GM23248 (cell line): ENCODE measurements at regions not wholly inside any gene's neighbourhood (a gene's known extent, or its start where the extent isn't known, plus 50 kb on each side); places are given as distances from the start of the nearest gene placed in this dataset.

Source experiments
- DNase-seq: peaks from one replicate; pipeline ENCODE4 v3.0.0-alpha.2; 2015
- H2AFZ ChIP-seq: fragments of 200-600 bp; sonication (generic); 2 replicates; pipeline ENCODE4 v1.6.1; 2016; ENCODE audit warnings: antibody characterized with exemption
- H3F3A ChIP-seq: fragments of 200-600 bp; sonication (generic); 2 replicates; pipeline ENCODE4 v1.6.1; 2016; ENCODE audit warnings: mild to moderate bottlenecking, antibody characterized with exemption, mixed run types; ENCODE audit not compliant: insufficient read depth
- H3K27ac ChIP-seq: fragments of 200-600 bp; sonication (generic); 2 replicates; pipeline ENCODE4 v1.5.1; 2016; ENCODE audit warnings: mild to moderate bottlenecking
- H3K27me3 ChIP-seq: fragments of 200-600 bp; sonication (generic); replicated peaks from 2 replicates; pipeline ENCODE4 v1.6.1; 2016; ENCODE audit warnings: mild to moderate bottlenecking; ENCODE audit not compliant: insufficient read depth
- H3K36me3 ChIP-seq: fragments of 200-600 bp; sonication (generic); 2 replicates; pipeline ENCODE4 v1.6.1; 2016; ENCODE audit warnings: low read depth, mild to moderate bottlenecking
- H3K4me1 ChIP-seq: fragments of 200-600 bp; sonication (generic); 2 replicates; pipeline ENCODE4 v1.6.1; 2016; ENCODE audit warnings: mild to moderate bottlenecking; ENCODE audit not compliant: insufficient read depth
- H3K4me2 ChIP-seq: fragments of 200-600 bp; sonication (generic); one replicate; pipeline ENCODE4 v1.6.1; 2016; ENCODE audit warnings: mild to moderate bottlenecking; ENCODE audit not compliant: unreplicated experiment
- H3K4me3 ChIP-seq: fragments of 200-600 bp; sonication (generic); 2 replicates; pipeline ENCODE4 v1.5.1; 2016; ENCODE audit warnings: mild to moderate bottlenecking
- H3K79me2 ChIP-seq: fragments of 200-600 bp; sonication (generic); 2 replicates; pipeline ENCODE4 v1.6.1; 2016; ENCODE audit warnings: mild to moderate bottlenecking; ENCODE audit not compliant: insufficient read depth
- H3K9ac ChIP-seq: fragments of 200-600 bp; sonication (generic); 2 replicates; pipeline ENCODE4 v1.6.1; 2016; ENCODE audit warnings: mild to moderate bottlenecking
- H3K9me2 ChIP-seq: fragments of 200-600 bp; sonication (generic); 2 replicates; pipeline ENCODE4 v1.6.1; 2016; ENCODE audit warnings: mixed run types, mild to moderate bottlenecking, moderate library complexity; ENCODE audit not compliant: insufficient read depth
- H3K9me3 ChIP-seq: fragments of 200-600 bp; sonication (generic); one replicate; pipeline ENCODE4 v1.6.1; 2017; ENCODE audit warnings: low read depth
- H4K20me1 ChIP-seq: fragments of 200-600 bp; sonication (generic); 2 replicates; pipeline ENCODE4 v1.6.0; 2016; ENCODE audit not compliant: insufficient read depth
- EZH2 ChIP-seq: fragments of 200-600 bp; sonication (generic); IDR thresholded peaks from 2 replicates; pipeline ENCODE4 v1.6.1; 2018; ENCODE audit warnings: antibody characterized with exemption, mild to moderate bottlenecking; ENCODE audit not compliant: insufficient read depth, poor library complexity, severe bottlenecking
- EZH2phosphoT487 ChIP-seq: fragments of 200-600 bp; sonication (generic); IDR thresholded peaks from 2 replicates; pipeline ENCODE4 v1.6.1; 2018; ENCODE audit warnings: antibody characterized with exemption, moderate library complexity, mild to moderate bottlenecking, low read depth; ENCODE audit not compliant: insufficient read depth
- WGBS, 2 experiments: methylation state at CpG; one replicate each; pipeline ENCODE4 v1.1.6; 2015 to 2017; ENCODE audit warnings: low lambda C conversion rate in 2 of 2, low coverage in 1 of 2; ENCODE audit errors: missing lambda C conversion rate in 2 of 2; 5-methylcytosine and 5-hydroxymethylcytosine counted together
- in situ Hi-C: fragments of 300-500 bp; cut with MboI; formaldehyde crosslinking; loops from 2 replicates; pipeline ENCODE4 v1.15.0; 2020

DNA sequence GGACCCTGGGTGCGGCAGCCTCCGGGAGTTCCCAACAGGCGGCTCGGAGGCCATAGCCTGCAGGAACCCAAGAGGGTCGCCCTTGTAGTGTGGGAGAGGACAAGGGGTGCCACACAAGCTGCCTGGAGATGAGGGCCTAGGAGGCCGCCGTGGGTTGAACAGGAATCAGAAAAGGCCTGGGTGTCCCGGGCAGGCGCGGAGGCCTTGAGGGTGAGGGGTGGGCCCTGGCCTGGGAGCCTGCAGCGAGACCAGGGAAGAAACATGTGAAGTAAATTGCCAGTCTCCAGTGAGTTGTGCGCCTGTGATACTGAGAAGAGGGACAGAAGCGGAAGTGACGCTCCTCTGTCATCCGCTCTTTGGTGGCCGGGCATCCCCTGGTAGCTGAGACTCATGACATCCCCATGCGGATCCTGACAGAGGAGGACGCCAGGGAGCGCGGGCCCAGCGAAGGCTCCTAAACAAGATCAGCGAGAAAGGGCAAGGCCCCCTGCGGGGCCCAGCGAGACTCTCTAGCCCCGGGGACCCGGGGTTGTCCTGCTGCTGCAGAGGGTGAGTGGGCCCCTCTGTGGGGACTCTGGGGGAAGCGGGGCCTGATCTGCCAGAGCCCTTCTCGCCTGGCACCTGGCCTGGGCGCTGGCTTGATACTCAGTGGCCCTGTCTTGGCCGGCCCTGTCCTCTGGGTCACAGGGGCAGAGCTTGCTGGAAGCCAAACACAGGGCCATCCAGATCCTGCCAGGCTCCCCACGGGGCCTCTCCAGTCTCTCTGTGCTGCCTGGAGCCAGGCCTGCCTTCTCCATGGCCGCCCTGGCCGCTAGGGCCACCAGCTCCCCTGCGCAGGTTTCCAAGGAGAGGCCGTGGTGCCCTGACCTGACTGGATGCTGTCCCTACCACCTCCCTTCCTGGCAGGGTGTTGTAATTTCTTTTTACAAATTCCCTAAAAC is 788.4 kb downstream of the TLE4 start:
- Histone ChIP-seq H3K27me3 (no peaks in the 10 kb centered on the region), H3K27ac (no peak overlapping the region), H3F3A (no peaks in the 10 kb centered on the region), H3K9me2 (no peaks in the 10 kb centered on the region), H3K4me1 (no peaks in the 10 kb centered on the region), H3K79me2 (no peaks in the 10 kb centered on the region), H3K9me3 (no peaks in the 10 kb centered on the region), H3K4me2 (no peak overlapping the region), H3K4me3 (no peak overlapping the region), H3K9ac (no peak overlapping the region), H3K36me3 (no peaks in the 10 kb centered on the region), H2AFZ (no peak overlapping the region), H4K20me1 (no peaks in the 10 kb centered on the region)
- in situ Hi-C loops, result no loop called here
- TF ChIP-seq EZH2, result no peak
- TF ChIP-seq EZH2phosphoT487, result no peak
- no peak for DNase-seq
- 70 to 77% methylated on average over 29 to 35 of the region's 35 CpGs for WGBS, 2 experiments

DNA sequence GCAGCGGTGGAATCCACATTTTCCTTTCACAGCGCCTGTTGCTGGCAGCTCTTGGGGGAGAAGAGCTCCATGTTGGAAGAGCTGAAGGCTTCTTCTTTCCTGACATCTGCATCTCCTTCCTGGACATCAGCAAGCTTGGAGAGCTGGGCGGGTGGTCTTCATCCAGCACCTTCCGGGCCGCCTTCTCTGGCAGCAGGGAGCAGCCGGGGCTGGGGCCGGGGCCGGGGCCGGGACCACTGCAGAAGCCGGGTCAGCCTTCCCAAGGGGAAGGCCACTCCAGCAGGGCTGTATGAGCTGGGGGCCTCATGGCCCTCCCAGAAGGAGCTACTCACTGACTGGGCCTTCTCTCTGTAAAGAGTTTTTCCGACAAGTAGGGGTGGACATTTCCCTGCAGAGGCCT is 787.5 kb downstream of the TLE4 start:
- H3K4me1 ChIP-seq, result no peaks in the 10 kb centered on the region
- H3K4me3 ChIP-seq, result no peak overlapping the region
- H3F3A ChIP-seq, result no peaks in the 10 kb centered on the region
- H3K27me3 ChIP-seq, result no peaks in the 10 kb centered on the region
- no peaks in the 10 kb centered on the region for H3K9me2 ChIP-seq
- no peaks in the 10 kb centered on the region for H3K9me3 ChIP-seq
- 65 to 86% methylated on average over 4 to 10 of the region's 11 CpGs for WGBS, 2 experiments
- no peaks in the 10 kb centered on the region for H3K79me2 ChIP-seq
- H3K9ac ChIP-seq, result no peak overlapping the region
- no peaks in the 10 kb centered on the region for H3K36me3 ChIP-seq
- DNase-seq, result no peak
- H3K4me2 ChIP-seq, result no peak overlapping the region
- in situ Hi-C loops, result no loop called here
- no peaks in the 10 kb centered on the region for H4K20me1 ChIP-seq
- no peak for TF ChIP-seq EZH2
- TF ChIP-seq EZH2phosphoT487, result no peak
- no peak overlapping the region for H2AFZ ChIP-seq
- no peak overlapping the region for H3K27ac ChIP-seq

DNA sequence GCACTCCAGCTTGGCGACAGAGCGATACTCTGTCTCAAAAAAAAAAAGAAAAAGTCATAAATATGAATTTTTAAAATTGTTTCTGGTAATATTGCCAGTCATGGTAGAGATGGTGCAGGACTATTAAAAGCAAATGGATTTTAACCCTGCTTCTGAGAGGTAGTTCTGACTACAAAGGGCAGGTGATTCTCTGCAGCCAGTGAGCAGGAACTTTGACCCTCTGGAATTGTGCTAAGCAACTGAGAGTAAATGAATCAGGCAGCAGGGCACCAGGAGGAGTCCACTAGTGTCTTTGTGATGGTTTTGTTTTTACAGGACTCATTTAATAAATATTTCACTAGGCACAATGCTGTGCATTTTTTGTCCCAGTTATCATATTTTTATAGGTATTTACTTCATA is 781.2 kb downstream of the TLE4 start:
- H3K4me1 ChIP-seq, result no peaks in the 10 kb centered on the region
- H2AFZ ChIP-seq, result no peak overlapping the region
- no peaks in the 10 kb centered on the region for H3K27me3 ChIP-seq
- in situ Hi-C loops, result no loop called here
- no peaks in the 10 kb centered on the region for H3K36me3 ChIP-seq
- DNase-seq, result no peak
- H3K27ac ChIP-seq, result no peak overlapping the region
- H3K9ac ChIP-seq, result no peak overlapping the region
- no peak overlapping the region for H3K4me3 ChIP-seq
- no peaks in the 10 kb centered on the region for H3F3A ChIP-seq
- WGBS, 2 experiments, result 33 to 50% methylated on average over 2 of the region's 2 CpGs
- no peak overlapping the region for H3K4me2 ChIP-seq
- no peaks in the 10 kb centered on the region for H3K9me2 ChIP-seq
- TF ChIP-seq EZH2phosphoT487 (no peak), EZH2 (no peak)
- no peaks in the 10 kb centered on the region for H4K20me1 ChIP-seq
- H3K9me3 ChIP-seq, result no peaks in the 10 kb centered on the region
- H3K79me2 ChIP-seq, result no peaks in the 10 kb centered on the region

DNA sequence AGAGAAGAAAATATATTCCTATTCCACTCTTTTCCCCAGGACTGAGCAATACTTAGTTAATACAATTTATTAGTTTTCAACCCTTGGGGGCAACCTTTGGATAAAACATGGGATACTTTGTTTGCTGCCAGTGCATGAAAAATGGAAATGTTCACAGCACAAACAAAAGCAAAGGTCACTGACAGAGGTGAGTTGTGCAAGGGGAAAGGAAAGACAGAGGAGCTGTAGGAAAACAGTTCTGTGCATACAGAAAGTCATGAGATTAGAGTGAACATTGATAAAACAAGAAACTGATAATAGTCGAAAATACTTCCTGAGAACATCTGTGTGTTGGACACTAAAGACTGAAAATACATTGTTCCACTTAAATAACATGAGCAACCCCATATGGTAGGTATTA is 779.8 kb downstream of the TLE4 start:
- H3K9me3 ChIP-seq, result no peaks in the 10 kb centered on the region
- TF ChIP-seq EZH2 (no peak), EZH2phosphoT487 (no peak)
- no peaks in the 10 kb centered on the region for H3K27me3 ChIP-seq
- DNase-seq, result no peak
- no peak overlapping the region for H3K9ac ChIP-seq
- no peak overlapping the region for H3K27ac ChIP-seq
- H3K4me2 ChIP-seq, result no peak overlapping the region
- no peaks in the 10 kb centered on the region for H4K20me1 ChIP-seq
- in situ Hi-C loops, result no loop called here
- H3K4me3 ChIP-seq, result no peak overlapping the region
- H2AFZ ChIP-seq, result no peak overlapping the region
- H3K4me1 ChIP-seq, result no peaks in the 10 kb centered on the region
- H3K9me2 ChIP-seq, result no peaks in the 10 kb centered on the region
- H3F3A ChIP-seq, result no peaks in the 10 kb centered on the region
- H3K36me3 ChIP-seq, result no peaks in the 10 kb centered on the region
- H3K79me2 ChIP-seq, result no peaks in the 10 kb centered on the region
- WGBS, 2 experiments, result 0 to 7% methylated on average over 1 of the region's 1 CpG

DNA sequence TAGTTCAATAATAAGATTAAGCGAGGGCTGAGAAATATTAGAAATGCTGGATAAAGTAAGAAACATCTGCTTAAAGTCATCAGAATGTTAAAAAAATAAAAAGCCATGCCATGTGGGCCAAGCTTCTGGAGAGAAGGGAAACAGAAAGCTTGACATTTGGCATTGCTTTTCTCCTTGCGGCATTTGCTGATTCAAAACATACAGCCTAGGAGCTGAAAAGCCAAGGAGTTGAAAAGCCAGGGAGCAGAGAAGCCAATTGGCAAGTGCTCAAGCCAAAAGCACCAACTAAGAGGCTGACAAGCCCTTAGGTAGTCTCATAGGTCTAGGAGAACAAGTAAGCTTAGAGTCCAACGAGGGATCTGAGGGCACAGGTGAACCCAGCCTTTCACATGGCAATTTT is 754.3 kb downstream of the TLE4 start:
- Histone ChIP-seq H3K4me2 (no peak overlapping the region), H3K36me3 (no peaks in the 10 kb centered on the region), H3F3A (no peaks in the 10 kb centered on the region), H3K27ac (no peak overlapping the region), H4K20me1 (no peaks in the 10 kb centered on the region), H3K27me3 (no peaks in the 10 kb centered on the region), H3K4me1 (no peaks in the 10 kb centered on the region), H3K9ac (no peak overlapping the region), H2AFZ (no peak overlapping the region), H3K4me3 (no peak overlapping the region), H3K9me2 (no peaks in the 10 kb centered on the region), H3K79me2 (no peaks in the 10 kb centered on the region), H3K9me3 (no peaks in the 10 kb centered on the region)
- TF ChIP-seq EZH2phosphoT487, result no peak
- no peak for TF ChIP-seq EZH2
- in situ Hi-C loops, result no loop called here
- WGBS, 2 experiments, result 1 to 5% methylated on average over 3 of the region's 3 CpGs
- DNase-seq, result no peak
